Hepatocyte (in vitro differentiated cells): ENCODE measurements at regions not wholly inside any gene's neighbourhood (a gene's known extent, or its start where the extent isn't known, plus 50 kb on each side); places are given as distances from the start of the nearest gene placed in this dataset.
"Not testable (repeated sequence)": the region's sequence is repeated elsewhere in the genome, so short reads cannot be mapped to it uniquely, and the experiment has no call there.

Experiments
- CTCF ChIP-seq: fragments of 200-600 bp; sonication (generic); IDR thresholded peaks from 2 replicates; pipeline ENCODE4 v1.5.1; 2016; ENCODE audit warnings: antibody characterized with exemption, mild to moderate bottlenecking; ENCODE audit not compliant: poor library complexity
- EZH2 ChIP-seq: fragments of 200-600 bp; sonication (generic); IDR thresholded peaks from 2 replicates; pipeline ENCODE4 v1.6.1; 2016; ENCODE audit warnings: antibody characterized with exemption, mild to moderate bottlenecking, borderline replicate concordance
- EZH2phosphoT487 ChIP-seq: fragments of 200-600 bp; sonication (generic); IDR thresholded peaks from one replicate; pipeline ENCODE4 v1.6.1; 2018; ENCODE audit warnings: antibody characterized with exemption, mild to moderate bottlenecking, low read depth, moderate library complexity; ENCODE audit not compliant: unreplicated experiment, severe bottlenecking

- not testable (repeated sequence) for TF ChIP-seq CTCF, EZH2, EZH2phosphoT487
These were observed 277.6 kb upstream of the RAI14 start for GRCh38 chr5:34378498-34378897.
